DOHH2 (cell line): ENCODE measurements at regions not wholly inside any gene's neighbourhood (a gene's known extent, or its start where the extent isn't known, plus 50 kb on each side); places are given as distances from the start of the nearest gene placed in this dataset.

Source experiments
- H3F3A ChIP-seq: fragments of 200-600 bp; sonication (generic), shearing (Covaris generic); 2 replicates; pipeline ENCODE4 v1.6.0; 2016; ENCODE audit warnings: antibody characterized with exemption, mild to moderate bottlenecking; ENCODE audit not compliant: control insufficient read depth, insufficient read depth
- H3K27ac ChIP-seq: fragments of 200-600 bp; sonication (generic); 2 replicates; pipeline ENCODE4 v1.5.1; 2014; ENCODE audit warnings: low read depth, mild to moderate bottlenecking, low read length, moderate library complexity
- H3K27me3 ChIP-seq: fragments of 200-600 bp; sonication (generic); 2 replicates; pipeline ENCODE4 v1.6.1; 2014; ENCODE audit warnings: mild to moderate bottlenecking, low read length, mixed read lengths; ENCODE audit not compliant: control insufficient read depth
- H3K36me3 ChIP-seq: fragments of 200-600 bp; sonication (generic); 2 replicates; pipeline ENCODE4 v1.6.1; 2014; ENCODE audit warnings: mild to moderate bottlenecking, low read length, moderate library complexity, mixed read lengths; ENCODE audit not compliant: control insufficient read depth
- H3K4me1 ChIP-seq: fragments of 200-600 bp; sonication (generic); 2 replicates; pipeline ENCODE4 v1.6.1; 2014; ENCODE audit warnings: mild to moderate bottlenecking, low read length, mixed read lengths; ENCODE audit not compliant: control insufficient read depth
- H3K4me2 ChIP-seq: fragments of 200-600 bp; sonication (generic); 2 replicates; pipeline ENCODE4 v1.6.0; 2014; ENCODE audit warnings: mild to moderate bottlenecking, low read length, moderate library complexity
- H3K4me3 ChIP-seq: fragments of 200-600 bp; sonication (generic); 2 replicates; pipeline ENCODE4 v1.5.1; 2014; ENCODE audit warnings: mild to moderate bottlenecking, low read length, mixed read lengths
- H3K79me2 ChIP-seq: fragments of 200-600 bp; sonication (generic); 2 replicates; pipeline ENCODE4 v1.6.1; 2014; ENCODE audit warnings: mild to moderate bottlenecking, low read length, mixed read lengths; ENCODE audit not compliant: control insufficient read depth
- H3K9me2 ChIP-seq: fragments of 200-600 bp; sonication (generic); replicated peaks from 2 replicates; pipeline ENCODE4 v1.6.1; 2014; ENCODE audit warnings: mild to moderate bottlenecking, low read length, mixed read lengths; ENCODE audit not compliant: control insufficient read depth
- H3K9me3 ChIP-seq: fragments of 200-600 bp; sonication (generic); 2 replicates; pipeline ENCODE4 v1.6.1; 2014; ENCODE audit warnings: antibody characterized with exemption, low read length, mixed read lengths; ENCODE audit not compliant: control insufficient read depth, insufficient read depth
- H4K20me1 ChIP-seq: fragments of 200-600 bp; sonication (generic); 2 replicates; pipeline ENCODE4 v1.6.0; 2014; ENCODE audit warnings: low read depth, mild to moderate bottlenecking, antibody characterized with exemption, low read length, moderate library complexity; ENCODE audit not compliant: control insufficient read depth, insufficient read depth
- CTCF ChIP-seq: fragments of 200-600 bp; sonication (generic); IDR thresholded peaks from one replicate; pipeline ENCODE4 v1.5.1; 2014; ENCODE audit warnings: antibody characterized with exemption, mild to moderate bottlenecking, low read depth, low read length; ENCODE audit not compliant: poor library complexity, severe bottlenecking
- EZH2phosphoT487 ChIP-seq: fragments of 200-600 bp; sonication (generic); IDR thresholded peaks from 2 replicates; pipeline ENCODE4 v1.6.1; 2017; ENCODE audit warnings: borderline replicate concordance, mild to moderate bottlenecking, antibody characterized with exemption, low read length, moderate library complexity, mixed read lengths

- no peaks in the 10 kb centered on the region for H3K27me3 ChIP-seq
- H3K79me2 ChIP-seq, result no peaks in the 10 kb centered on the region
- no peak overlapping the region for H3K27ac ChIP-seq
- H3K9me2 ChIP-seq, result no peaks in the 10 kb centered on the region
- TF ChIP-seq EZH2phosphoT487, result no peak
- no peak for TF ChIP-seq CTCF
- no peaks in the 10 kb centered on the region for H3K36me3 ChIP-seq
- H3K4me1 ChIP-seq, result no peaks in the 10 kb centered on the region
- H3K4me3 ChIP-seq, result no peak overlapping the region
- no peak overlapping the region for H3K4me2 ChIP-seq
- H4K20me1 ChIP-seq, result no peaks in the 10 kb centered on the region
- H3F3A ChIP-seq, result no peaks in the 10 kb centered on the region
- no peaks in the 10 kb centered on the region for H3K9me3 ChIP-seq
Observed at GRCh38 chr4:108315694-108316093, 147.0 kb upstream of the LEF1 start.

GRCh38 chr4:108314900-108315589 lies 146.3 kb upstream of the LEF1 start:
- TF ChIP-seq EZH2phosphoT487, result no peak
- TF ChIP-seq CTCF, result no peak
- Histone ChIP-seq H3K4me3 (no peak overlapping the region), H3K27ac (no peak overlapping the region)

GRCh38 chr4:108313546-108314339 lies 145.0 kb upstream of the LEF1 start:
- H3K27ac ChIP-seq, result no peak overlapping the region
- no peaks in the 10 kb centered on the region for H3K36me3 ChIP-seq
- H3K9me2 ChIP-seq, result no peaks in the 10 kb centered on the region
- H3K27me3 ChIP-seq, result no peaks in the 10 kb centered on the region
- TF ChIP-seq CTCF (no peak), EZH2phosphoT487 (no peak)
- no peaks in the 10 kb centered on the region for H4K20me1 ChIP-seq
- no peaks in the 10 kb centered on the region for H3K9me3 ChIP-seq
- H3F3A ChIP-seq, result no peaks in the 10 kb centered on the region
- H3K4me1 ChIP-seq, result no peaks in the 10 kb centered on the region
- H3K4me3 ChIP-seq, result no peak overlapping the region
- no peak overlapping the region for H3K4me2 ChIP-seq
- H3K79me2 ChIP-seq, result no peaks in the 10 kb centered on the region

More at GRCh38 chr4:108314900-108315589, 146.3 kb upstream of the LEF1 start:
- Histone ChIP-seq H3K36me3 (no peaks in the 10 kb centered on the region), H3K4me1 (no peaks in the 10 kb centered on the region), H3K79me2 (no peaks in the 10 kb centered on the region), H3K9me2 (no peaks in the 10 kb centered on the region), H3K4me2 (no peak overlapping the region), H3F3A (no peaks in the 10 kb centered on the region), H3K9me3 (no peaks in the 10 kb centered on the region), H3K27me3 (no peaks in the 10 kb centered on the region), H4K20me1 (no peaks in the 10 kb centered on the region)
